ENCODE measurements at regions not wholly inside any gene's neighbourhood (a gene's known extent, or its start where the extent isn't known, plus 50 kb on each side); places are given as distances from the start of the nearest gene placed in this dataset.

DNA sequence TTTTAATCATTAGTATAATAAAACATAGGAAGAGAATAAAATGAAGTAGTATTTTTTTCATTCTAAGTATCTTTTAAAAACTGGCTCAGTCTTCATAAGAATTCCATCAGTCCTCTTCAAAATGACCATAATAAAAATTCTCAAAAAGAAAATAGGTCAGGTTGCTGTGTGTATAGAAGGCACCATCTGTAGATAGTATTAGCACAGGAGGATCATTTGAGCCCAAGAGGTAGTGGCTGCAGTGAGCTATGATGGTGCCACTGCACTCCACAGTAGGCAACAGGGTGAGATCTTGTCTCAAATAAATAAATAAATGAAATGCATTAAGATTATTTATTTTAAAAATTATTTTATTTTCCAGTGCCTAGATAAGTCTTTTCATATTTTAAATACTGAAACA lies 475.8 kb downstream of the ZNF804A start:
- TF ChIP-seq CTCF (IDR thresholded peaks at IDR 0.05): no peak
- TF ChIP-seq EP300 (IDR thresholded peaks at IDR 0.05): no peak
- no peak for TF ChIP-seq POLR2A (IDR thresholded peaks at IDR 0.05)

Measured in upper lobe of left lung (tissue), 4 donors.